H1 (cell line): ENCODE measurements at regions not wholly inside any gene's neighbourhood (a gene's known extent, or its start where the extent isn't known, plus 50 kb on each side); places are given as distances from the start of the nearest gene placed in this dataset.

Experiments used
- CTCF ChIA-PET: fragments of 300-600 bp; sonication (Branson Sonifier 250); formaldehyde crosslinking; loops from one replicate; lab custom pipeline; 2021; ENCODE audit not compliant: partially characterized antibody; lab: Charles Lee
- POLR2A ChIA-PET: fragments of 300-600 bp; sonication (Branson Sonifier 250); formaldehyde crosslinking; loops from one replicate; lab custom pipeline; 2021; ENCODE audit warnings: inconsistent platforms; ENCODE audit not compliant: partially characterized antibody; lab: Charles Lee
- DNase-seq, 2 experiments: peaks; one replicate each; pipeline versions ENCODE4 v3.0.0 to v3.0.0-alpha.2; 2010 to 2022; ENCODE audit warnings: low spot score in 2 of 2, low read depth in 1 of 2, mixed read lengths in 1 of 2
- FAIRE-seq: peaks from 2 replicates; lab custom pipeline; 2011; peaks lifted over from hg19 to GRCh38; lab: Jason Lieb, UNC
- H2AFZ ChIP-seq: 2 replicates; pipeline ENCODE4 v1.8.1; 2012; ENCODE audit warnings: low read length, inconsistent platforms
- H2AK5ac ChIP-seq: 2 replicates; pipeline ENCODE4 v1.6.1; 2013; ENCODE audit warnings: low read depth, low read length
- H2BK120ac ChIP-seq: replicated peaks from 2 replicates; pipeline ENCODE3; 2013; ENCODE audit warnings: low read depth, low read length, inconsistent platforms
- H2BK12ac ChIP-seq: 2 replicates; pipeline ENCODE4 v1.6.1; 2013; ENCODE audit warnings: low read depth, low read length
- H2BK15ac ChIP-seq: 2 replicates; pipeline ENCODE4 v1.6.1; 2013; ENCODE audit warnings: low read length
- H2BK20ac ChIP-seq: 2 replicates; pipeline ENCODE4 v1.6.1; 2013; ENCODE audit warnings: low read length
- H2BK5ac ChIP-seq: 2 replicates; pipeline ENCODE4 v1.6.1; 2013; ENCODE audit warnings: low read depth, low read length
- H3K14ac ChIP-seq: 2 replicates; pipeline ENCODE4 v1.6.1; 2013; ENCODE audit warnings: inconsistent platforms; ENCODE audit not compliant: insufficient read length
- H3K18ac ChIP-seq: 2 replicates; pipeline ENCODE4 v1.6.1; 2013; ENCODE audit warnings: low read length; ENCODE audit errors: extremely low read depth
- H3K23ac ChIP-seq: 2 replicates; pipeline ENCODE4 v1.6.1; 2013; ENCODE audit warnings: inconsistent platforms; ENCODE audit not compliant: insufficient read length
- H3K23me2 ChIP-seq: 2 replicates; pipeline ENCODE4 v1.6.1; 2013; ENCODE audit warnings: low read depth, low read length
- H3K27ac ChIP-seq: 2 replicates; pipeline ENCODE4 v1.6.1; 2011; ENCODE audit warnings: low read depth, low read length, inconsistent platforms
- H3K27me3 ChIP-seq, 4 experiments: replicated peaks in 1 of 4; 1 replicate in 1 of 4; 2 replicates in 3 of 4; pipeline versions ENCODE4 v1.6.1 to v1.8.1; 2011 to 2013; ENCODE audit warnings: low read length in 3 of 4, mild to moderate bottlenecking in 3 of 4, inconsistent platforms in 2 of 4, mixed read lengths in 2 of 4, moderate library complexity in 1 of 4; ENCODE audit not compliant: control insufficient read depth in 3 of 4, insufficient read depth in 3 of 4; ENCODE audit errors: extremely low read depth in 1 of 4
- H3K36me3 ChIP-seq, 4 experiments: 2 replicates each; pipeline versions ENCODE4 v1.6.1 to v1.8.1; 2011 to 2013; ENCODE audit warnings: mild to moderate bottlenecking in 4 of 4, low read length in 3 of 4, moderate library complexity in 2 of 4, control low read depth in 1 of 4, inconsistent platforms in 1 of 4; ENCODE audit not compliant: insufficient read depth in 4 of 4, control insufficient read depth in 2 of 4
- H3K4ac ChIP-seq: replicated peaks from 2 replicates; pipeline ENCODE3; 2013; ENCODE audit warnings: low read length, low read depth, mixed read lengths, inconsistent platforms; ENCODE audit not compliant: insufficient read length
- H3K4me1 ChIP-seq, 4 experiments: replicated peaks in 1 of 4; 1 replicate in 1 of 4; 2 replicates in 3 of 4; pipeline versions ENCODE4 v1.6.1 to v1.8.1; 2011 to 2013; ENCODE audit warnings: low read length in 3 of 4, inconsistent platforms in 2 of 4, mixed read lengths in 1 of 4; ENCODE audit not compliant: insufficient read depth in 4 of 4, control insufficient read depth in 3 of 4
- H3K4me2 ChIP-seq, 2 experiments: 2 replicates each; pipeline versions ENCODE4 v1.6.1 to v1.8.1; 2011 to 2013; ENCODE audit warnings: low read depth in 2 of 2, low read length in 2 of 2, control low read depth in 1 of 2, inconsistent platforms in 1 of 2, mild to moderate bottlenecking in 1 of 2; ENCODE audit not compliant: insufficient read depth in 1 of 2
- H3K4me3 ChIP-seq, 4 experiments: fragments of 200-600, 300-600 bp in 1 of 4; sonication (generic), shearing (Covaris generic), sonication (Bioruptor Twin) in 1 of 4; 2 replicates each; pipeline versions ENCODE4 v1.5.1 to v1.8.1; 2011 to 2016; ENCODE audit warnings: low read length in 4 of 4, low read depth in 3 of 4, control low read depth in 2 of 4, inconsistent platforms in 2 of 4, mild to moderate bottlenecking in 2 of 4, mixed read lengths in 1 of 4, moderate library complexity in 1 of 4; ENCODE audit not compliant: insufficient read depth in 2 of 4; ENCODE audit errors: extremely low read depth in 1 of 4
- H3K56ac ChIP-seq: replicated peaks from 2 replicates; pipeline ENCODE3; 2013; ENCODE audit warnings: low read depth, mild to moderate bottlenecking, mixed read lengths, low read length, inconsistent platforms; ENCODE audit not compliant: insufficient read length
- H3K79me1 ChIP-seq: 2 replicates; pipeline ENCODE4 v1.6.1; 2013; ENCODE audit warnings: low read depth, low read length, control low read depth
- H3K79me2 ChIP-seq, 2 experiments: 2 replicates each; pipeline versions ENCODE4 v1.6.1 to v1.8.1; 2012 to 2013; ENCODE audit warnings: low read length in 2 of 2, mild to moderate bottlenecking in 2 of 2, inconsistent platforms in 1 of 2; ENCODE audit not compliant: insufficient read depth in 2 of 2, control insufficient read depth in 1 of 2
- H3K9ac ChIP-seq, 4 experiments: replicated peaks in 1 of 4; 1 replicate in 1 of 4; 2 replicates in 3 of 4; pipeline versions ENCODE4 v1.6.1 to v1.8.1; 2011 to 2013; ENCODE audit warnings: low read depth in 3 of 4, low read length in 3 of 4, control low read depth in 2 of 4, mild to moderate bottlenecking in 2 of 4, moderate library complexity in 2 of 4, inconsistent platforms in 1 of 4; ENCODE audit errors: extremely low read depth in 1 of 4
- H3K9me3 ChIP-seq, 2 experiments: 2 replicates each; pipeline versions ENCODE4 v1.6.1 to v1.8.1; 2012 to 2013; ENCODE audit warnings: mild to moderate bottlenecking in 2 of 2, moderate library complexity in 2 of 2, control low read depth in 1 of 2, inconsistent platforms in 1 of 2, low read depth in 1 of 2, low read length in 1 of 2, mixed read lengths in 1 of 2; ENCODE audit not compliant: insufficient read depth in 2 of 2
- H4K20me1 ChIP-seq, 2 experiments: replicated peaks in 1 of 2; 2 replicates each; pipeline versions ENCODE3 to v1.8.1; 2011 to 2013; ENCODE audit warnings: inconsistent platforms in 2 of 2, low read length in 2 of 2, mild to moderate bottlenecking in 1 of 2; ENCODE audit not compliant: insufficient read depth in 2 of 2, control insufficient read depth in 1 of 2
- H4K5ac ChIP-seq: 2 replicates; pipeline ENCODE4 v1.6.1; 2013; ENCODE audit warnings: low read length, low read depth, mixed read lengths, inconsistent platforms; ENCODE audit not compliant: insufficient read length
- H4K8ac ChIP-seq: 2 replicates; pipeline ENCODE4 v1.8.0; 2013; ENCODE audit warnings: mild to moderate bottlenecking, moderate library complexity, low read length, inconsistent platforms; ENCODE audit not compliant: insufficient read depth; ENCODE audit errors: extremely low read depth
- H4K91ac ChIP-seq: replicated peaks from 2 replicates; pipeline ENCODE3; 2013; ENCODE audit warnings: low read length, mixed read lengths, inconsistent platforms; ENCODE audit not compliant: insufficient read length
- BCL11A ChIP-seq, 2 experiments: IDR thresholded peaks; one replicate each; pipeline ENCODE4 v1.6.1; 2011; ENCODE audit warnings: low read depth in 2 of 2, low read length in 2 of 2, mild to moderate bottlenecking in 2 of 2
- BRCA1 ChIP-seq: IDR thresholded peaks from 2 replicates; pipeline ENCODE4 v1.6.1; 2012; ENCODE audit warnings: low read depth, low read length, improper control_type of control experiment
- CTBP2 ChIP-seq: IDR thresholded peaks from 2 replicates; pipeline ENCODE4 v1.7.0; 2011; ENCODE audit warnings: borderline replicate concordance, mild to moderate bottlenecking, moderate library complexity, mixed read lengths, low read length; ENCODE audit not compliant: insufficient read depth, insufficient read length
- EZH2 ChIP-seq: fragments of 200-600 bp; sonication (generic); IDR thresholded peaks from 2 replicates; pipeline ENCODE4 v1.7.1; 2012; ENCODE audit warnings: low read depth, mild to moderate bottlenecking, moderate library complexity, low read length, inconsistent platforms; ENCODE audit not compliant: severe bottlenecking
- HDAC6 ChIP-seq: IDR thresholded peaks from one replicate; pipeline ENCODE4 v1.7.1; 2012; ENCODE audit warnings: low read depth, mild to moderate bottlenecking, inconsistent platforms, low read length, moderate library complexity
- JUN ChIP-seq: IDR thresholded peaks from 2 replicates; pipeline ENCODE4 v1.6.1; 2011; ENCODE audit warnings: low read depth, mild to moderate bottlenecking, improper control_type of control experiment, low read length
- KDM1A ChIP-seq: fragments of 200-600, 300-600 bp; sonication (generic); IDR thresholded peaks from 2 replicates; pipeline ENCODE4 v1.7.1; 2016; ENCODE audit warnings: mild to moderate bottlenecking, low read length, borderline replicate concordance
- MAFK ChIP-seq: IDR thresholded peaks from 2 replicates; pipeline ENCODE4 v1.6.1; 2012; ENCODE audit warnings: low read depth, mild to moderate bottlenecking, improper control_type of control experiment, low read length
- PHF8 ChIP-seq: fragments of 200-600 bp; sonication (generic); conservative IDR thresholded peaks from 2 replicates; pipeline ENCODE4 v1.7.1; 2012; ENCODE audit warnings: low read depth, mild to moderate bottlenecking, inconsistent platforms, low read length, moderate library complexity
- POLR2AphosphoS5 ChIP-seq: IDR thresholded peaks from 2 replicates; pipeline ENCODE4 v1.6.1; 2011; ENCODE audit warnings: low read depth, low read length
- SIX5 ChIP-seq: IDR thresholded peaks from 2 replicates; pipeline ENCODE4 v1.6.1; 2011; ENCODE audit warnings: mild to moderate bottlenecking, low read depth, low read length
- SP1 ChIP-seq: IDR thresholded peaks from 2 replicates; pipeline ENCODE4 v1.6.1; 2011; ENCODE audit warnings: low read depth, low read length
- TAF1 ChIP-seq: IDR thresholded peaks from 2 replicates; pipeline ENCODE4 v1.6.1; 2011; ENCODE audit warnings: mild to moderate bottlenecking, low read depth, low read length
- WGBS, 2 experiments: shearing (Covaris generic) in 1 of 2; methylation state at CpG; one replicate each; pipeline versions ENCODE4 v1.1.6 to v1.1.7; 2013 to 2015; ENCODE audit warnings: low lambda C conversion rate in 2 of 2, mixed read lengths in 2 of 2, inconsistent platforms in 1 of 2, low coverage in 1 of 2, missing lambda C conversion rate in 1 of 2; ENCODE audit not compliant: insufficient replicate concordance in 2 of 2, insufficient coverage in 1 of 2, insufficient read length in 1 of 2; ENCODE audit errors: extremely low coverage in 1 of 2, missing lambda C conversion rate in 1 of 2; 5-methylcytosine and 5-hydroxymethylcytosine counted together

DNA sequence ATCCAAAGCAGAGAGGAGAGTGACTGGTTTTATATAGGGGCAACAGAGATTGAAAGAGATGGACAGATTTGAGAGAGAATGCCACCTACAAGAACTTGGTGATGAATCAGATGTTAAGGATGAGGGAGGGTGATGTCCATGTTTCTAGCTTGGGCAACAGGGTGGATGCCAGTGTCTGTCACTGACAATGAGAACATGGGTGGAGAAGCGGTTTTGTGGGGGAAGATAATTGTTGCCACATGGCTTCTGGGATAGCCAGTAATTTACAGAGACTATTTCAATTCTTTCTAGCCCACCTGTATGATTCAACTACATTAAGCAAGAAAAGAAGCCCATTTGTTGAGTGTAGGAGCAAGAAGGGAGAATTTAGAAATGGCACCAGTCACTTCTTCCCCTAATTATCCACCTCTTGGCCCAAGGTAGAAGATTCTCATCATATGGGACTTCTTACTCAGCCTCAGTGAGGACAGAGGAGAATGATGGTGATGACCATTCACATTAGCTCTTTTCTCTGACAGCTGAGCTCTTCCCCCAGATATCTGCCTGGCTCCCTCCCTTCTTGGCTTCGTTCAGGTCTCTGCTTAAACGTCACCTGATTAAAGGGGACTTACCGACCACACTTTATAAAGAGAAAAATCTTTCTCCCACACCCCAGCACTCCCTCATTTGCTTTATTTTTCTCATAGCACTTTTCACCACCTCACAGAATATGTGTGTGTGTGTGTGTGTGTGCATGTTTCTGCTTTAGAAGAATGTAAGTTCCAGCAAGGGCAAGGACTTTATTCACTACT is 117.8 kb downstream of the DUSP6 start:
- no peak overlapping the region for H3K4me2 ChIP-seq
- no peak overlapping the region for H2BK20ac ChIP-seq
- H3K4me1 ChIP-seq = peaks cover 0 to 2% (median 0%) of the 10 kb centered on the region in 4 experiments; a peak in 1 of 7 replicates
- no peak overlapping the region for H3K4ac ChIP-seq
- no peak for FAIRE-seq
- no peaks in the 10 kb centered on the region for H3K23me2 ChIP-seq
- WGBS, 2 experiments = 85% methylated on average over 4 of the region's 4 CpGs; no CpG with 5 or more reads in 1 of the 2 experiments
- H3K9ac ChIP-seq = no peak overlapping the region
- POLR2A ChIA-PET = no interaction called here
- H2BK120ac ChIP-seq = no peak overlapping the region
- no peaks in the 10 kb centered on the region for H4K20me1 ChIP-seq
- no peak overlapping the region for H2BK5ac ChIP-seq
- no peak overlapping the region for H2BK12ac ChIP-seq
- CTCF ChIA-PET = no interaction called here
- no peak overlapping the region for H2AK5ac ChIP-seq
- no peaks in the 10 kb centered on the region for H3K79me2 ChIP-seq
- H3K23ac ChIP-seq = no peak overlapping the region
- no peak overlapping the region for H3K14ac ChIP-seq
- H4K8ac ChIP-seq = no peak overlapping the region
- DNase-seq = no peak
- no peak overlapping the region for H3K4me3 ChIP-seq
- TF ChIP-seq CTBP2 (no peak), TAF1 (no peak), SIX5 (no peak), POLR2AphosphoS5 (no peak), BRCA1 (no peak), JUN (no peak), EZH2 (no peak), KDM1A (no peak), HDAC6 (no peak), BCL11A (IDR thresholded peaks at IDR 0.05; ENCODE audit: low read depth in 2 of 2, low read length in 2 of 2) (no peak), SP1 (no peak), MAFK (no peak), PHF8 (no peak)
- TF ChIP-seq, all 59 proteins: peak for 0
- no peak overlapping the region for H2AFZ ChIP-seq
- no peaks in the 10 kb centered on the region for H3K36me3 ChIP-seq
- no peak overlapping the region for H4K91ac ChIP-seq
- H3K9me3 ChIP-seq = no peaks in the 10 kb centered on the region
- H4K5ac ChIP-seq = no peak overlapping the region
- H3K27ac ChIP-seq = no peak overlapping the region
- no peaks in the 10 kb centered on the region for H3K79me1 ChIP-seq
- no peaks in the 10 kb centered on the region for H3K27me3 ChIP-seq
- H3K18ac ChIP-seq = no peak overlapping the region
- no peak overlapping the region for H3K56ac ChIP-seq
- H2BK15ac ChIP-seq = no peak overlapping the region
